Cardiac septum (tissue), 1 donor: ENCODE measurements at regions not wholly inside any gene's neighbourhood (a gene's known extent, or its start where the extent isn't known, plus 50 kb on each side); places are given as distances from the start of the nearest gene placed in this dataset.

ENCODE experiments used
- DNase-seq: peaks from one replicate; pipeline ENCODE4 v3.0.0-alpha.2; 2020; ENCODE audit warnings: low spot score
- intact Hi-C: fragments of 100-400 bp; cut with DNase I; formaldehyde crosslinking; loops from one replicate; pipeline ENCODE4 v1.14.0; 2022
- donor health status: DM: no; HTN: no; CAD: no.

DNA sequence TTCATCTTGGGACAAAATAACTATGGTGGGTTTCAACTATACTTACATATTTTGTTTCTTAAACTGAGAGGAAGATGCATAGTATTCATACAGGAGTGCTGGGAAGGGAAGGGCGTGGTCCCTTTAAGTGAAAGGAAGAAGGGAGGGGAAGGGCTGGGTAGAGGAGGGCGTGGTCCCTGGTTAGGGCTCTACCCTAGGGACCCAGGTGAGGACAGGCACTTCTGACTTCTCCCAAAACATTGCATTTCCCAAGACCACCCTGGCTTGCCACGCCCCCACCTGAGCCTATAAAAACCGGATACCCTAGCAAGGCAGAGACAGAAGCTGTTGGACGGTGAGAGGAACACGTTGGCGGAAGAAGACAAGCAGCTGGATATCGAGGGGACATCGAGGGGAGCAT, 157.6 kb upstream of the PLXNA4 start:
- intact Hi-C loops = no loop called here
- DNase-seq = no peak

- intact Hi-C loops = no loop called here
- no peak for DNase-seq
Measured at GRCh38 chr7:132732321-132732865, 156.1 kb upstream of the PLXNA4 start.

DNA sequence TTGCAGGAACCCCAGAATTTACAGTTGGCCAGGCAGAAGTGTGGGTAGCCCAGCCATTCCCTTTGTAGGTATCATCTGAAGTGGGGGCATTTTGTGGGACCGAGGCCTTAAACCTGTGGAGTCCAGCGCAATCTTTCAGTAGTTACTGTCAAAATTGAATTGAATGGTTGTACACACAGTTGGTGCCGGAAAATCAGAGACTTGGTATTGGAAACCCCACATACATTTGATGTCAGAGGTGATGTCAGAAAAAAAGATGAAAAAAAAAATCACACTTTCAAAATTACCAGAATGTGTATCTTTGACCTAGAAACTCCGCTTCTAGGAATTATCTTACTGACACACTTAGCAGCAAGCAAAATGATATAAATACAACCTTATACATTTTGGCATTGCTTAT, 153.8 kb upstream of the PLXNA4 start:
- intact Hi-C loops = no loop called here
- DNase-seq = no peak

GRCh38 chr7:132723506-132724081, 147.3 kb upstream of the PLXNA4 start:
- DNase-seq = no peak
- intact Hi-C loops = no loop called here

GRCh38 chr7:132720835-132721234, 144.6 kb upstream of the PLXNA4 start:
- intact Hi-C loops = no loop called here
- DNase-seq = peak; percentile 47

- intact Hi-C loops = no loop called here
- DNase-seq = no peak
Measured at GRCh38 chr7:132713893-132714292, 137.6 kb upstream of the PLXNA4 start.

DNA sequence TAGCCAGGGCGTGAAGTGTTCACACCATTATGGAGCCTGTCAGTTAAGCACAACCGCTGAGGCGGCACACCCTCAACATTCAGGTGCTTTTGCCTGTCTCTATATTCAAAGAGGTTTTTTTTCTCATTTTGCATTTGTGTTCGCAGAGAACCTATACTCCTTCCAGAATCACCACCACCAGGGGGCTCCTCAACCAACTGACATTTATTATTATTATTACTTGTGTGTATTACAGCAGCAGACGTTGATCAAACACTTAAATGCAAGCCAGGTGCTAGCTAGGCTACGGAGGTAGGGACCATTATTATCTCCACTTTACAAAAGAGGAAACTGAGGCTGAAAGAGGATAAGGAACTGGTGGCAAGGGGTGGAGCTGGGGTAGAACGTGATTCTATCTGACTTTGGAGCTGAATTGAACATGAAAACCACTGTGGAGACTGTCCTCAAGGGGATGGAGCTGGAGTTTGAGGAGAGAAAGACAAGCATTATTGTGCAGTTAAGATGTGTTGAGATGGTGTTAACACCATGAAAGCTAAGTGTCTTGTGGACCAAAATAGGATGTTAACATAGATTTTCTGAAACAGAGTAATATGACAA, 133.8 kb upstream of the PLXNA4 start:
- no peak for DNase-seq
- intact Hi-C loops = no loop called here

GRCh38 chr7:132708470-132708869, 132.2 kb upstream of the PLXNA4 start:
- intact Hi-C loops = no loop called here
- no peak for DNase-seq

GRCh38 chr7:132705146-132705545, 128.9 kb upstream of the PLXNA4 start:
- intact Hi-C loops = no loop called here
- no peak for DNase-seq

DNA sequence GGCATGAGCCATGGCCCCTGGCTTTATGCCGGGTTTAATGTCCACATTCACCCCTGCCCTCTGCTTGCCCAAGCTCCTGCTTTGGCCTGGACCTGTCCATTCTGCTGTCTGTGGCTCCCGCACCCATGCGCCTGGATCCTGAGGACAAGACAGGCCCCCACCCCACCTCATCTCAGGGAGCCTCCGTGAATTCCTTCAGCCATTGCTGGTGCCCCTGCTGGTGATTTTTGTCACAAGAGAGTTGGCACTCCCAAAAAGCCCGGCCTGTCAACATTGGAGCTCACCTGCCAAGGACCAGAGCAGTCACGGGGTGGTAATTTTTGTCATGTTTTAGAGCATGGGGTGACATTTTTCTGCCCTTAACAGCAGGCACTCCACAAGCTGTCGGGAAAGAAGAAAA, 127.5 kb upstream of the PLXNA4 start:
- intact Hi-C loops = no loop called here
- no peak for DNase-seq

DNA sequence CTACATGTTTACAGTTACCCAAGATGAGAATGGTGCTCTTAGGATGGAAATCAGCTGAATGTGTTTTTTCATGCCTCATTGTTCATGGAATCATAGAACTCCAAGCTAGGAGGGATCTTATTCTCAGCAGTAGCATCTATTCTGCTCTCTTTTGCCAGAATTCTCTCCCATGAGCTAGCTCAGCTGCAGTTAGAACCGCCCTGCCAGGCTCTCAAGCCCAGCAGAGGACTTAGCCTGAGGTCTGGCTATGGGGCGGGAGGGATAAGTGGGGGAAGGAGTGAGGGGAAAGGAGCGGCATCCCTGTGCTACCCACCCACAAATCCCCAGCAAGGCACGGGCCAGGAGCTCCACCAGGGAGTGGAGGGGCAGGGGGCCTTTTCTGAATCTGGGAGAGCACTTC, 120.7 kb upstream of the PLXNA4 start:
- DNase-seq = peak; percentile 35
- intact Hi-C loops = no loop called here

- DNase-seq = no peak
- intact Hi-C loops = no loop called here
Measured at GRCh38 chr7:132696332-132696731, 120.1 kb upstream of the PLXNA4 start.

GRCh38 chr7:132691201-132691600, 114.9 kb upstream of the PLXNA4 start:
- intact Hi-C loops = no loop called here
- DNase-seq = no peak

GRCh38 chr7:132690174-132690573, 113.9 kb upstream of the PLXNA4 start:
- peak; percentile 33 for DNase-seq
- intact Hi-C loops = no loop called here

GRCh38 chr7:132687981-132688383, 111.7 kb upstream of the PLXNA4 start:
- DNase-seq = peak; percentile 41
- intact Hi-C loops = no loop called here

- DNase-seq = peak; percentile 63
- intact Hi-C loops = no loop called here
Measured at GRCh38 chr7:132687016-132687415, 110.7 kb upstream of the PLXNA4 start.

DNA sequence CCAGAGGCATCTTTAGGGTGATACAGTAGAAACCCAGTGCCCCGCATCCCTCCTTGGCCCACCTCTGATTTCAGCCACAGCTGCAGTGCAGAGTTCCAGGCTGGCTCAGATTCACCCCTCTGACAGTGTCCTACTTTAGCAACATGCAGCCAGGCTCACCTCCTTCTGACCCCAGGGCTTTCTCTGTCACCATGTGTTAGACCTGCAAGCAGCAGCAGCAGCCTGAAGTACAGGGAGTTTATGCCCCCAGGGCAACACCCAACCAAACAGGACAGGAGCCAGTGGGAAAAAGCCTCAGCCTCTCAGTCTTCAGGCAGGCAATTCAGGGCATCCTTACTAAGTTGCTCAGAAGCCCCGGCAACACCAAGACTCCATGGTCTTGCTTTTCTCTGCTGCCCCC, 109.0 kb upstream of the PLXNA4 start:
- DNase-seq = no peak
- intact Hi-C loops = no loop called here

- intact Hi-C loops = no loop called here
- DNase-seq = no peak
Measured at GRCh38 chr7:132683896-132684690, 107.8 kb upstream of the PLXNA4 start.

- intact Hi-C loops = no loop called here
Measured at GRCh38 chr7:132681951-132682350, 105.7 kb upstream of the PLXNA4 start.

GRCh38 chr7:132680590-132680989, 104.3 kb upstream of the PLXNA4 start:
- intact Hi-C loops = no loop called here

More at GRCh38 chr7:132681951-132682350, 105.7 kb upstream of the PLXNA4 start:
- DNase-seq = no peak

GRCh38 chr7:132678656-132679055, 102.4 kb upstream of the PLXNA4 start:
- DNase-seq = no peak
- intact Hi-C loops = no loop called here

More at GRCh38 chr7:132680590-132680989, 104.3 kb upstream of the PLXNA4 start:
- no peak for DNase-seq
